ENCODE measurements at regions not wholly inside any gene's neighbourhood (a gene's known extent, or its start where the extent isn't known, plus 50 kb on each side); places are given as distances from the start of the nearest gene placed in this dataset.

DNA sequence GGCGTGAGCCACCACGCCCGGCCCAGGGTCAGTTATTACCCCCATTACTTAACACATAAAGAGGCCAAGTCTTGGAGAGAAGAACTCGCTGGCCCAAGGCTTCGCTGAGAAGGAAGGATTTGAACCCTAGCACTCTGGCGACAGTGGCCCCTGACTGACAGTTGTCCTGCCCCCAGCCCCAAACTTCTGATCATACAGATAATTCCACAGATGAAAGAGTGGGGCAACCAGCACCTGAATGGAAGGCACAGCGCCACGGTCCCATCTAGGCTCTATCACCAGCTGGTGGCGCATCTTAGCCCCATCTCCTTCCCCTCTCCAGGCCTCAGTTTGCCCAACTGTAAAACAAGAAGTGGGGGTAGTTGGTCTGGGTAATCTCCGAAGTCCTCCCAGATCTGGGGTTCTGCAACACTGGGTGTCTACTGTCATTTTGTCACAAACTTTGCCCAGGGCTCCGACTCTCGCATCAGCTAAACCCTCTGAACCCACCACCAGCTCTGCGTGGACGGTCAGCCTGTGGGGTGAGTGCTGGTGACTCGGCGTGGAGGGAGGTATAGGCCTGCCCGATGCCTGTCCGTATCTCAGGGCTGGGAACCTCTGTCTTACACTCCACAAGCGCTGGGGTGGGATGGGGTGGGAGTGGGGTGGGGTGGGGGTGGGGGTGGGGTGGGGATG, 209.3 kb downstream of the C9orf50 start:
- DNase-seq, result no peak

DNA sequence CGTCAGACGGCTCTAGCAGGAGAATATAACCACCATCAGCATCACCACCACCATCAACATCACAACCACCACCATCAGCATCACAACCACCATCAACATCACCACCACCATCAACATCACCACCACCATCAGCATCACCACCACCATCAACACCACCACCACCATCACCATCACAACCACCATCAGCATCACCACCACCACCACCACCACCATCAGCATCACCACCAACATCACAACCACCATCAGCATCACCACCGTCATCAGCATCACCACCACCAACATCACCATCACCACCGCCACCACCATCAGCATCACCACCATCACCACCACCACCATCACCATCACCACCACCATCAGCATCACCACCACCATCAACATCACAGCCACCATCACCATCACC, 210.7 kb downstream of the C9orf50 start:
- DNase-seq, result no peak

DNA sequence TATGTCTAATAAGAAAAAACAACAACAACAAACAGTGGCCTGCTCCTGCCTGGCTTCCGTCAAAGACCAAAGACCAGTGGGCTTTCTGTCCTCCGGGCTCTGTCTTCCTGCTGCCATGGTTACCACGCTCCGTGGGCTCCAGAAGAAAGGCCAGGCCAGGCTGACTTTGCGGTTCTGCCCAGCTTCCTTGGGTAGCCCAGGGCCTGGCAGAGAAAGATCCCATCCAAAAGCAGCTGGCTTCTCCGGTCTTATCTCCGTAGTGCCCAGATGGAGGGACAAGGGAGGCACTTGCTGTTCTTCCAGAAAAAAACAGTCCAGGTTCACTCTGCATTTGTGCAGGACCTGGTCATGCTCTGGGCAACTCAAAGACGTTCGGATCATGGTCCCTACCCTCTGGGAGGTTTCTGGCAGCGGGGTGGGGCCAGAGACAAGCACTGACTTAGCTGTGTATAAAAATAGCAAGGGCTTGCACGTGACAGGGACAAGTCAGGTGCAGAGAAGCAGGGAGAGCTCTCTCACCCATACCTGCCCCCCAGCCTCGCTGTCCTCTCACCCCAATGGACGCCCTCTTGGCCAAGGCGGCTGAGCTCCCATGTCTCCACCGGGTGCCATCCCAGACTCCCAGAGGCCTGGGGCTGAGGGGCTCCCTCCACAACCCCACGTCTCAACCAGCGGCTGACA, 212.2 kb downstream of the C9orf50 start:
- DNase-seq, result no peak

DNA sequence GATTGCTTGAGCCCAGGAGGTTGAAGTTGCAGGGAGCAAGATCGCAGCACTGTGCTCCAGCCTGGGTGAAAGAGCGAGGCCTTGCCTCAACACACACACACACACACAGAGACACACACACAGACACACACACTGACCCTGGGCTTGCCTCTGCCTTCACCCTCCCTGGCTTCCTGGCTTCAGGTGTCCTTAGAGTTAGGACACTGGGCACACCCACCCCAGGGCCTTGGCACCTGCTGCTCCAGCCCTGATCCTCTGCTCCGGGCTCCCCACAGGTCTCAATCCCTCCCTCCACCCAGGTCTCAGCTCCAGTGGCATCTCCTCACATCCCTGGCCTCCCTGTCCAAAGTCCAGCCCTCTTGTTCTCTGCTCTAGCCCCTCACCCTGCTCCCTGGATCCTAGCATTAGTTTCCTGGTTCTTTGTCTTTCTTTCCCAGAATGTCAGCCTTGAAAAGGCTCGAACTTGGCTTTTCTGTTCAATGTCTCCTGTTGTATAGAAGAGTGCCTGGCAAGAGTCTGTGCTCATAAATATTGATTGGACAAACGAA, 212.9 kb downstream of the C9orf50 start:
- no peak for DNase-seq

DNA sequence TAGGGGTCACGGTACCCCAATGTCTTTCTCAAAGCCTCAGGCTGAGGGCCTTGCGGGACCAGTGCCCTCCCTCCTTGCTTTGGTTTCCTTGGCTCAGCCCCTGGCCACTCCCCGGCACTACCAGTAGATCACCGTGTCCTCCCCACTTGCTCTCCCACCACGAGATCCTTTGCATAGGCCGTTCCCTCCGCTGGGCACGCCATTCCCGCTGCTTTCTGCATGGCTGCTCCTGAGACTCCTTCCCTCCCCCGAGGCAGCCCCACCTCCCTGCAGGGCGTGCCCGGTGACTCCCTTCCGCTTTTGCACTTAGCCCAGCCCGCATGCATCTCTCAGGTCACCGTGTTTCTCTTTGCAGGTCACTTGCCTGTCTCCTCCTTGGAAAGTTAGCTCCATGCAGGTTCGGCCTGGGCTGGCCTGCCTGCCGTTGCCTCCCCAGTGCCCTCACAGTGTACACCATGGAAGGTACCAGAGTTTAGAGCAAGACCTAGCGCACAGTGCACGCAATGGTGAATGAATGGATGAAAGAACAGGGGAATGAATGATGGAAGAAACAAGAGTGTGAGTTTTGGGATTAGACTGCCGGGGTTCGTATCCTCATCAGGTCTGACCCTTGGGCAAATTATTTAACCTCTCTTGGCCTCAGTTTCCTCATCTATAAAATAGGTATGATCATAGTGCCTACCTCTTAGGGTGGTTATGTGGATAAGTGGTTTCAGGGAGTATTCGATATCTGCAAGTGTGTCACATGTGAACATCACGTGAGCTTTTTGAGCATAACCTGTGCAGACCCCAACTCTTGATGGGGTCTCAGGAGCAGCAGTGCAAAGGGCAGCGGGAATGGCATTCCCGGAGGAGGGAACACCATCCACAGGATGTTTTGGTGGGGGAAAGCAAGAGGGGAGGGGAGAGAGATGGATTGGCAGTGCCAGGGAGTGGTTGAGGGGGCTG, 214.3 kb downstream of the C9orf50 start:
- no peak for DNase-seq

DNA sequence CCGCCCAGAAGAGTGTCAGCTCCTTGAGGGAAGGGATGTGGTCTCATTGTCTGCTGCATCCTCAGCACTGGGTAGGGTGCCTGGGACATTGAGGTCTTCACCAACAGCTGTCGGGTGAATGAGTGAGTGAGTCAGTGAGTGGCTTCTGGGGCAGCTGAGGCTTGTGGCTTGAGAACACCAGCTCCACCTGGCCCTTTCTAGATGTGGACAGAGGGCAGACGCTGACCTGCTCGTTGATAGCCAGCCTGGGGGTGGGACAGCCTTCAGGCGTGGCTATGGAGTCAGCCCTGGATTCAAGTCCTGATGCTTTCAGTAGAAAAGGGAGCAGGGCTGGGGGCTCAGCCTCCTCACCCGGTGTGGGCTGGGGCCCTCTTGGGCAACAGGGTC, 215.1 kb downstream of the C9orf50 start:
- DNase-seq, result no peak

DNA sequence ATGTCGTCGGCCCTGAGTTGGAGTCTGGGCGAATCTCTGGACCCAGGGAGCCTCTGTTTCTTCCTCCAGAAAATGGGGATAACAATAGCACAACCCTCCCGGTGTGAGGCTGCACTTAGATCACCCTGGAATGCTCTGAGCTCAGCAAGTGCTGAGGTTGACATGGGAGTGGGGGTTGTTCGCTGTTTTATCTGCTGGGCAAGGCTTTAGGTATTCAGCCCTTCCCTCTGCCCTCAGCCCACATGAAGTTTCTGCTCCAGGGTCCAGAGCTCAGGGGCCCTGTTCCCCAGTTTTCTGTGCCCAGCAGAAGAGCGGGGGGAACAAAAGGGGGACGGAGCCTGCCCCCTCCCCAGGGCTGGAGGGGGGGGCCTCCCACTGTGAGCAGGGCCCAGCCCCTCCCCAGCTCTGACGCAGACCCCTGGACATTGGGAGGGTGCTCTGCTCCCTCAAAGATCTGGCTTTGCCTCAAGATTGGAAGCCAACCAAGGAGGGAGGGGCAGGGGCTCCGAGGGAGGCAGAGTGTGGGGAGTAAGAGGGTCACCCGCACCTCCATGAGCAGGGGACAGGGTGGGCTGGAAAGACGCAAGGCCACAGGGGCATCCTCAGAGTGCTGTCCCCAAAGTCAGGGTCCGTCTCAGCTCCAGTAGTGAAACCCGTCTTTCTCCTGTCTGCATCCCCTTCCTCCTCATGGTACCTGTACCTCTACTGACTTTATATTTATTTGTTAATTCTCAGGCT, 215.6 kb downstream of the C9orf50 start:
- no peak for DNase-seq

DNA sequence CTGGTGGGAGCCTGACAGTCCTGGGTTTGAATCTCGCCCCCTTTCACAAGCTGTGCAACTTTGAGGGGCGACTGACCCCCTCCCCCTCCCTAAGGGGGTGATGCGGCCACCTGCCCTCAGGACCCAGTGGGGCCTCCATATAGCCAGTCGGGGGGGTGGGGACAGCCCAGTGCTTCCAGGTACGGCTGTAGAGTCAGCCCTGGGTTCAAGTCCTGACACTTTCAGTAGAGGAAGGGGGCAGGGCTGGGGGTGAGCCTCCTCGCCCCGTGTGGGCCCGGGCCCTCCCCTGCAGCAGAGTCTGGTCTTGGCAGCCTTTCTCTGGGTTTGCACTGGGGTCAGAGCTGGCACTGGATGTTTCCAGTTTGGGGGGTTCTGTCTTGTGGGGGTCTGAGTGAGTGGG, 216.3 kb downstream of the C9orf50 start:
- DNase-seq, result no peak

DNA sequence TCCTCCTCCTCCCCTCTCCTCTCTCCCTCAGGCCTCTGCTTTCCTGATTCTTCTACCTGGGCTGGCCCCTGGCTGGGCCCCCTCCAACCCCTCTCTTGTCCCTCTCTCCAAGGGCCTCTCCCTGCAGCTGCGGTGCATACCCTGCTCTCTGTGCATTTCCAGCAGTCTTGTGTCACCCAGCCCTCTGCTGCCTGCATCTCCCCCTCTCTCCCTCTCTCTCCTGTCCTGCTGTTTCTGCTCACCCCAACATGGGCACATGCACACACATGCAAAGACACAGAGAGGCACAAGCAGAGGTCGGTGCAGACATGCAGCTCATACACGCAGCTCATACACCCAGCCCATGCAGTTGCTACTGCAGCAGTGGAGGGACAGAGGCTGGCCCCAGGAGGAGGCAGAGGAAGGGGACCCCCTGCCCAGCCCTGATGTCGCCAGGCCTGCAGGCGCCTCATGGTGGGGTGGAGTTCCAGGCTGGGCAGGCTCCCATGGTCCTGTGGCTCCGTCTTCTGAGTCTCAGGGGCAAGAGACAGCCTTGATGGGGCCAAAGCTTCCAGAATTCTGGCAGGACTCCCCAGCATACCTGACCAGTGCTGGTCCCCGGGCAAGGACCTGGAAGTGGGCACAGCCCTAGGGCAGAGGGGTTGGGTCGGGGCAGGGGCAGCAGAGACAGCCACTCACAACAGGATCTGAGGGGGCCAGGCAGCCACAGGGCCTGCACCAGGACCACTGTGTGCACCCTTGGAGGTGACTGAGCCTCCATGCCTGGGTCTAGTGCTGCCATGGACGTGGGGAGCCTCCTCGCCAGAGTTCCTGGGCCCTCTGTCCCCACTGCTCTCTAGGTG, 216.9 kb downstream of the C9orf50 start:
- DNase-seq, result no peak

DNA sequence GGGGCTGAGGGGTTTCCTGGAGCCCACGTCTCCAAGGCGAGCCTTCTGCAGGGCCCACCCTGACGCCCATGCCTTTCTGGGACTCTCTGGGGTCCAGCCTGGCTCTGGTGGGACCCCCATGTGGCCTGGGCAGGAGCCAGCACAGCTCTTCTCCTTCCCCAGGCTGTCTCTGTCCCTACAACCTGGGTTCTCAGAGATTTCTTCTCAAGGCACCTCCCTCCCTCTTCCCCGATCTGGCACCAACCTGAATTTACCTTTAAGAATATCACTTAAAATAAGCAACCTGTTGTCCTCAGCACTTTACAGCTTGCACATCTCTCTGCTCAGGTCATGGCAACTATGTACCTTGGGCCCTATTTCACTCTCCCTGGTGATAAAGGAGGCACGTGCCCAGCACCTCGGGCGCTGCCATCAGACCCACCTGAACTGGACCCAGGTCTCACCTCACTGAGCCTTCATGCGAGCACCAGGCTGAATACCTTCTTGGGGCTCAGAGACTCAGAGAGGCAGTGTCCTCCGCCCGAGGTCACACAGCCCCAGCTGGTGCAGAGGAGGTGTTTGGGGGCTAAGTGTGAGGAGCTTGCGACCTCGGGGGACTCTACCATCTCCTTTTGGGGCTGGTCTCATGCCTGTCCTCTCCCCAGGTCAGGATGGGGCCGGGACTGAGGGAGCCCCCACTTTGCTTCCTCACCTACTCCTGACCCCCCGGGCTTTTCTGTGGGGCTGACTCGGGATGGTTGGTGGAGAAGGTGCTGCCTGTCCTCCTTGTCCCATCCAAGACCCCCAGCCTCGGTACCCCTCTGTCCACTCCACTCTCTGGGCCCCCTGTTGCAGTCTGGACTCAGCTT, 217.7 kb downstream of the C9orf50 start:
- DNase-seq, result no peak

DNA sequence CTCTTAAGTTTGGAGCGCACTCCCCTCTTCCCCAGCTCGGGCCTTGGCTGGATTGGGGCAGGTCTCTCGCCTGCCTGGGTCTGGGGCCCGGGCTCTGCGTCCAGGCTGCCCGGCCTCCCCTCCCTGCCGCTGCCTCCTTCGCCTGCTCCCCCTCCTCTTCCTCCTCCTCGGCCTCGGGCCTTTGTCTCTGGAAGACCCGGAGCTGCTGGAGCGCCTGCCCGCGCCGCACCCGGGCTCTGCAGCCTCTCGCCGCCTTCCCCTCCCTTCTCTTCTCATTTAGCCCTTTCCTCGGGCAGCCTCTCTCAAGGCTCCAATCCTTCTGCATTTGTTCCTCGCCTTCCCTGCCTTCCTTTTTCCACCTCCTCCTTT, 218.5 kb downstream of the C9orf50 start:
- no peak for DNase-seq

DNA sequence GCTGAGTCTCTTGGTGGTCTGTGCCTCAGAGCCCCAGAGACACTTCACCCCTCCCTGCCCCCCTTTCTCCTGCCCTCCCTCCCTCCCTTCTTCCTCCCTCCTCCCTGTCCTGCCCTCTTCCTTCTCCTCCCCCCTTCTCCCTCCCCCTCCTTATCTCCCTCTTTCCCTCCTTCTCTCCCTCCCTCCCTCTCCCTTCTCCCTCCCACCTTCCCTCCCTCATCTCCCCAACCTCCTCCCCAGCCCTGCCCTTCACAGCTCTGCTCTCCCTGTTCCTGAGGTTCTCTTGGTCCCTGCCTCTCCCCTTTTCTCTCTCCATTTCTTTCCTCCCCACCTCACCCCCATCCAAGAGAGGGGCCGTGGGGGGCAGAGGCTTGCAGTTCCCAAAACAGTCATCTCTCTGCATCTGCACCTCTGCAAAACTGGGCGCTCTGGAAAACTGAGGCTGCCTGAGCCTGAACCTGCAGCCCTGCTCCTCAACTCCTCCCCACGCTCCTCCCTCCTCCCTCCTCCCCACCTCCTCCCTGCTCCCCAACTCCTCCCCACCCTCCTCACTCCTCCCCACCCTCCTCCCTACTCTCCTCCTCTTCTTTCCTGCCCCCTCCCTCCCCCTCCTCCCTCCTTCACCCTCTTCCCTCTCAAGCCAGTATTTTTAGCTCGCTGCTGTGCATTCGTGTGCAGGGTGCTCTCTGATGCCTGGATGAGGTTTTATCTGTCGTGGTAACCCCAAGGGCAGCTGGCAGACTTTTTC, 219.1 kb downstream of the C9orf50 start:
- DNase-seq, result no peak

DNA sequence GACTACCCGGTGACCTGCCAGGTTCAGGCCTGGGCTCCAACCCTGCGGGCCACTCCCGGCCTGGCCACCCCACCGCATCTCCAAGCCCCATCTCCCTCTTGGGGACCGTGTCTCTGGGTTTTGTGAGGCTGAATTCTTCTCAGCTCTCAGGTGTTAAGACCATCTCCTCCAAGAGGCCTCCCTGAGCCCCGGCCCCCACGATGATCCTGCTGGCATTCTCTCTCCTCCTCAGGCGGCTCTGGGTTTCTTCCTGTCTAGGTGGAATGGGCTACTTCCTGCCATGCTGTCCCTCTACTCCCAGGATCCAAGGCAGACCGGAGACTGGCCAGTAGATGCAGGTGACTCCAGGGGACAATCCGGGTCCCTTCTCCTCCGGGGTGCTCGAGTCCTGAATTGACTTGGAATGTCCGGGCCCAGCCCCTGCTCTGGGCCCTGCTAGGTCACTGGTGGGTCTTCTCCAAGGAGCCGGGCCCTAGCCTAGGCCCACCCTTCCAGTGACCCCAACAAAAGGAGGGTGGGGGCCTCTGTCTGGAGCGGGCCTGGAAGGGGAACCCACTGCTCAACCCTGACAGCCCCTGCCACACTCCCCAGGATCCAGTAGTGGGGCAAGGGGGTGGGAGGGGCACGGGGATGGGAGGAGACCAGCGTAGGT, 219.8 kb downstream of the C9orf50 start:
- no peak for DNase-seq

DNA sequence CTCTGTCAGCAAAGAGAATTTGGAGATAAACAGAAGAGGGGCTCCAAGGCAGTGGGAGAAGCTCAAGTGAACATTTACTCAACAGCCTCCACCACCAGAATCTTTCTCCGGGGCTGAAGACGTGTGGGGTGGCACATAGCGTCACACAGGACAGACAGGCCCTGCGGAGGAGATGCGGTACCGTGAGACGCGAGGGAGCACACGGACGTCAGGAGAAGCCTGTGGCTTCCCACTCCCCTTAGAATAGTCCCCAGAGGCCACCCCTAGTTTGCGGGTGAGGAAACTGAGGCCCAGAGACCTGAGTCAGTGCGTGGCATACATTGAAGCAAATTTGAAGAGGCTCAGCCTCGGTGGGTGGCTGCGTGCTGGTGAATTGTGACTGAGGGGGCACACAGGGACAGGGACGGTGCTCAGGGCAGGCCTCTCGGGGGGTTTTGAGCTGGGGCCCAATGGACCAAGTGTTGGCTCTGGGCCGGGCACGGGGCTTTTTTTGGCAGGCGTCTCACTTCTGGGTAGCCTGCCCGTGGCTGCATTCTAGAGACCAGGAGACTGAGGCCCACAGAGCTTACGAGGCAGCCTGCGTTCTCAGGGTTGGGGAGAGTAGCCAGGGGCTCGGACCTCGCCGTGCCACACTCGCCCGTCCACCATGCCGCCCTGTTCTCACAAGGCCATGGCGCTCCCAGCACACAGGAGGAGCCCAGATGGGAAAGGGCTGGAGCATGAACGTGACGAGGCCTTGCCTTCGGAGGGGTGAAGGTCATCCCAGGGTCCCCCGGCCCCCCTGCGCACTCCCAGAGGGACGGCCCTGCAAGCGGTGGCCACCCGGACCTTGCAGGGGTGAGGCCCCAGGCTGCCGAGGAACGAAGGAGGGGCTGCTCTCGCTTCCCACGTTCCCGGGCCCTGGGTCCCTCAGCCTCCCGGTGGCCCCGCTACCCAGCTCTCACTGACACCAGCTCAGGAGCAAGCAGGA, 220.6 kb downstream of the C9orf50 start:
- no peak for DNase-seq

DNA sequence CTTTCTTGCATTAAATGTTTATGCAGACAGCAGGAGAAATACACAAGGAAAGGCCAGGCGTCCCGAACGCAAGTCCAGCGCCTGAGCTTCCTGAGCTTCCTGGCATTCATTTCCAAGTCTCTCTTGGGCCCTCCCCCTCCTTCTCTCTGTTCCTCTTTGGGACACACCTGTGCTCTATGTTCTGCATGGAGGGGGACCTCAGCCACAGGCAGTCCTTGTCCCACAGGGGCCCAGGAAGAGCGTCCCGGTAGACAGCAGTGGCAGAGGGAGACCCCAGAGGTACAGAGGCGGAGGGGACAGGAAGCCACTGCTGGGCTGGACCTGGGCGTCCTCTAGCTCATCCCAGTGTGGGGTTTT, 221.3 kb downstream of the C9orf50 start:
- no peak for DNase-seq

DNA sequence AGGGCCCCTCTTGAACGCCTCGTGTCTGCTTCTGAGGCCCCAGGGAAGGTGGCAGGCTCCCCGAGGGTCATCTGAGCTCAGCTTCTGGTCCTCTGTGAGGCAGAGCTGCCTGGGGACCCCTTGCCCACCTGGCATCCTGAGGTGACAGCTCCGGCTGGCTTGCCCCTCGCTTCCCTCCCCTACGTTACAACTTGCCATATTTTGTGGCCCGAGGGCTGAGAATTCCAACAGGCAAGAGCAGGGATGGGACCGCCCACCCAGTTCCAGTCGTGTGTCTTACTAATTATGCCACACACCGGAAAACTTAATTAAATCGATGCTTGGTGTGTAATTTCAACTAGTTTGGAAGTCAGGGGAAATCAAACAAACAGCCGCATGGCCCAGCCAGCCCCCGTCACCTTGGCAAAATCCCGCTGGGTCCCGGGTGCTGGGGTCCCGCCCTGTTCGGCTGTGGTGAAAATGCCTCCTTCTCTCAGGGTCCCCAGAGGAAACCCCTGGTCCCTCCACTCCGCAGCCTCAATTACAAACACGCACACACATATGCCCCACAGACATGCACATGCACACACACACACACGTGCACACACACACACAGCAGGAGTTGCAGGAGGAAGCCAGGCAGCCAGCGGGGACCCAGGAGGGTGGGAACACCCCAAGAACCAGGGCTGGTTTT, 221.0 kb upstream of the IER5L start:
- no peak for DNase-seq

DNA sequence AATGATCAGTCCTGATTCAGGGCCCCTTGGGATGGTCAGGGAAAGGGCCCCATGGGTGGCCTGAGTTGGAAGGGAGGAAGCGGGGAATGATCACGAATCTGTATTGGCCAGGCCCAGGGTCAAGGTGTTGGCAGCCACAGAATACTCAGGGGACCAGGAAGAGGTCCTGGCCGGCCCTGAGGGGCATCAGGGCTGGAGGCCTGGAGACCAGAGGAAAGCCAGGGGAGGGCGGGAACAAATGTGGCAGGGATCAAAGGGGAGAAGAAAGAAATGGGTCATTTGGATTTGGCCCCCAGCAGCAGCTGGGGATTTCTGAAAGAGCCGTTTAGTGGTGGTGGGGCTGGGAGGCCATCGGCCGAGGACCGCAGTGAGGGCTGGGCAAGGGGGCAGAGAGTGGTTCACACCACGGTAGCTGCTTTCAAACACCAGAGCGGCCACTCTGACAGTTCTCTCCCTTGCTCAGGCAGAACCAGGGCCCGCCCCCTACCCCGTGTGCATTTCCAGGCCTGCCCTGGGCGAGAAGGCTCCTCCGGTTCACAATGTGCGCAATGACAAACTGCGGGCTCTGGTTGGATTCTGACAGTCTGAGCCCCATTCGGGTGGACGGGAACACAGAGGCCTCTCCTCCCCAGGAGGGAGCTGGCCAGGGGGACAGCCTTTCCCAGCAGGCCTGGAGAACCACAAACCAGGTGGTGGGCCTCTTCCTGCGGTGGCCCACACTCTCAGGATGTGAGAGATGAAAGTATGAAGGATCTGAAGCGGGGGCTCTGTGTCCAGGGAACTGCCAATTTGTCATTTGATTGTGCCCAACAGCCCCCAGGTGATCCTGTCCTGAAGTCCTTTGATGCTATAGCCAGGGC, 220.3 kb upstream of the IER5L start:
- no peak for DNase-seq

Data from hippocampal formation (tissue), 2 donors.